Prostate gland (tissue), 2 donors: ENCODE measurements at regions not wholly inside any gene's neighbourhood (a gene's known extent, or its start where the extent isn't known, plus 50 kb on each side); places are given as distances from the start of the nearest gene placed in this dataset.

ENCODE experiments used
- CTCF ChIP-seq, 4 experiments: fragments of 200-600 bp in 2 of 4; fragments of 450-650 bp in 2 of 4; sonication (generic) in 2 of 4; IDR thresholded peaks; 1 replicate in 3 of 4; 2 replicates in 1 of 4; pipeline ENCODE4 v1.5.1; 2016 to 2019; ENCODE audit warnings: antibody characterized with exemption in 4 of 4, mild to moderate bottlenecking in 2 of 4, moderate library complexity in 2 of 4
- POLR2A ChIP-seq: fragments of 450-650 bp; IDR thresholded peaks from one replicate; pipeline ENCODE4 v1.6.1; 2016; ENCODE audit warnings: antibody characterized with exemption, mild to moderate bottlenecking
- POLR2AphosphoS5 ChIP-seq: sonication (generic); formaldehyde crosslinking; IDR thresholded peaks from one replicate; pipeline ENCODE4 v1.6.1; 2017; ENCODE audit warnings: antibody characterized with exemption

DNA sequence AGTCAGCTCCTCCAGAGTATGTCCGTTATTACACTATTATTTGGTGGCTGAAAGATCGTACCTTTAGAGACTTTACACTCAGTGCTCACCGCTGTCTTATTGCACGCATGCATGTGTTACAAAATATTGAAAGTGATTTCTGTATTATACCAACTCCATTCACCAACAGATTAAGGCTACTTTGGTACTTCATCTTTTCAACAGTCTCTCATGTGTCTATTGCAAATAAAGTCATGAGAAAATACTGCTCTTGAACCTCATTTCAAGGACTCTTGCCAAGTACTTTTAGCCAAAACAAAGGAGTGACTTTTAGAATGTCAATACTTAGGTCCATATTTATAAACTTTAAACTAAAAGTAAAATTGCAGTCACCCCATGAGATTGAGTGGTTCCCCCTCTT is 503.6 kb downstream of the TMEM121 start:
- TF ChIP-seq CTCF (IDR thresholded peaks at IDR 0.05) (no peak), POLR2AphosphoS5 (no peak), POLR2A (no peak)
